Endothelial cell of umbilical vein (primary cell): ENCODE measurements at regions not wholly inside any gene's neighbourhood (a gene's known extent, or its start where the extent isn't known, plus 50 kb on each side); places are given as distances from the start of the nearest gene placed in this dataset.

ENCODE experiments used
- EZH2 ChIP-seq: IDR thresholded peaks from 2 replicates; pipeline ENCODE4 v1.6.1; 2012; ENCODE audit warnings: borderline replicate concordance, low read depth, mild to moderate bottlenecking, moderate library complexity, low read length, inconsistent platforms; ENCODE audit not compliant: severe bottlenecking
- FOS ChIP-seq: IDR thresholded peaks from 2 replicates; pipeline ENCODE4 v1.6.1; 2011; ENCODE audit warnings: mild to moderate bottlenecking, low read length, moderate library complexity, borderline replicate concordance; ENCODE audit not compliant: insufficient read depth
- MYC ChIP-seq: IDR thresholded peaks from one replicate; pipeline ENCODE4 v1.6.1; 2011; ENCODE audit warnings: mild to moderate bottlenecking, low read depth, low read length
- POLR2A ChIP-seq: IDR thresholded peaks from 2 replicates; pipeline ENCODE4 v1.6.1; 2012; ENCODE audit warnings: low read depth, mild to moderate bottlenecking, control low read depth, low read length
- TF ChIP-seq, protein P1 (sequence below), 2 donors: IDR thresholded peaks; 1 replicate in 1 of 2; 2 replicates in 1 of 2; pipeline ENCODE4 v1.5.1; 2011; ENCODE audit warnings: low read length in 2 of 2, mild to moderate bottlenecking in 2 of 2, moderate library complexity in 2 of 2, control low read depth in 1 of 2, inconsistent platforms in 1 of 2, low read depth in 1 of 2; ENCODE audit not compliant: insufficient read depth in 1 of 2; ENCODE audit errors: extremely low read depth in 1 of 2

DNA sequence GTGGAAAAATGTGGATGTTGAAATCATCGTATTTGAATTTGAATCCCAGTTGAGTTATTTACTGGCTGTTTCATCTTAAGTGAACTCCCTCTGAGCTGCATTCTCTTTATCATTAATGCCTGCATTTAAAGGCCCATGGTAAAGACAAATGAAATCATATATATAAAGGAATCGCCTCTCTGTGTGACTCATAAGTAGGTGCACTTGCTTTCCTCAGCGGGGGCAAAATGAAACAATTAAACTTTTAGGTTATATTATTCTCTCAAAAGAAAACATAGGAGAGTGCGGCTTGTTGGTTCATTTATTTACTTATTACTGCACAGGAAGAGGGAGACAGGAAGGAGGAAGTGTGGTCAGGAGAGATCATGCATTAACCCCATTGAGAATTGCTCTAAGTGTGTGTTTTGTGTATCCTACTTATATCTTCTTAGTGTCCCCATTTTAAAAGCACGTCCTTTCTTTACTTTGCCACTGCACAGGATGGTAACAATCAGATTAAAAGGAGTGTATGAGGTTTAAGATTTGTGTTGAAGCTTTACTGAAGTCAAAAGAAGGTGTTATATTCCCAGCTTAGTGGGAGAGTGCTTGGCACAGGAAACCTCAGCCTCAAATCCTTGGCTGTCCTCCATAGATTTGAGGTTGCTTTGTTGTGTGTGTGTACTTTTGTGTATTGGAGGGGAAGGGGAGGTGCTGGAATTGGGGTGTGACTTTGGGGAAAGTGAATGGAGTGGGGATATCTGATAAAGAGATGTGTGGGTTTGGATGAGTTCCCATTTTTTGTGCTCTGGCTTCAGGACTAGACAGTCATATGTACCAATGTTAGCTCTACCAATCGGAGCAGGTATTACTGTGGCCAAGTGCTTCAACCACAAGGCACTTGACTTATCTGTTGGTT is 595.8 kb upstream of the NR2F2 start:
- TF ChIP-seq, protein P1, sequence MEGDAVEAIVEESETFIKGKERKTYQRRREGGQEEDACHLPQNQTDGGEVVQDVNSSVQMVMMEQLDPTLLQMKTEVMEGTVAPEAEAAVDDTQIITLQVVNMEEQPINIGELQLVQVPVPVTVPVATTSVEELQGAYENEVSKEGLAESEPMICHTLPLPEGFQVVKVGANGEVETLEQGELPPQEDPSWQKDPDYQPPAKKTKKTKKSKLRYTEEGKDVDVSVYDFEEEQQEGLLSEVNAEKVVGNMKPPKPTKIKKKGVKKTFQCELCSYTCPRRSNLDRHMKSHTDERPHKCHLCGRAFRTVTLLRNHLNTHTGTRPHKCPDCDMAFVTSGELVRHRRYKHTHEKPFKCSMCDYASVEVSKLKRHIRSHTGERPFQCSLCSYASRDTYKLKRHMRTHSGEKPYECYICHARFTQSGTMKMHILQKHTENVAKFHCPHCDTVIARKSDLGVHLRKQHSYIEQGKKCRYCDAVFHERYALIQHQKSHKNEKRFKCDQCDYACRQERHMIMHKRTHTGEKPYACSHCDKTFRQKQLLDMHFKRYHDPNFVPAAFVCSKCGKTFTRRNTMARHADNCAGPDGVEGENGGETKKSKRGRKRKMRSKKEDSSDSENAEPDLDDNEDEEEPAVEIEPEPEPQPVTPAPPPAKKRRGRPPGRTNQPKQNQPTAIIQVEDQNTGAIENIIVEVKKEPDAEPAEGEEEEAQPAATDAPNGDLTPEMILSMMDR (IDR thresholded peaks at IDR 0.05; ENCODE audit: extremely low read depth in 1 of 2, insufficient read depth in 1 of 2, low read depth in 1 of 2, low read length in 2 of 2), result no peak
- TF ChIP-seq EZH2 (no peak), MYC (no peak), POLR2A (peak; percentile 50), FOS (peak; percentile 77)
